ENCODE measurements at regions not wholly inside any gene's neighbourhood (a gene's known extent, or its start where the extent isn't known, plus 50 kb on each side); places are given as distances from the start of the nearest gene placed in this dataset.

DNA sequence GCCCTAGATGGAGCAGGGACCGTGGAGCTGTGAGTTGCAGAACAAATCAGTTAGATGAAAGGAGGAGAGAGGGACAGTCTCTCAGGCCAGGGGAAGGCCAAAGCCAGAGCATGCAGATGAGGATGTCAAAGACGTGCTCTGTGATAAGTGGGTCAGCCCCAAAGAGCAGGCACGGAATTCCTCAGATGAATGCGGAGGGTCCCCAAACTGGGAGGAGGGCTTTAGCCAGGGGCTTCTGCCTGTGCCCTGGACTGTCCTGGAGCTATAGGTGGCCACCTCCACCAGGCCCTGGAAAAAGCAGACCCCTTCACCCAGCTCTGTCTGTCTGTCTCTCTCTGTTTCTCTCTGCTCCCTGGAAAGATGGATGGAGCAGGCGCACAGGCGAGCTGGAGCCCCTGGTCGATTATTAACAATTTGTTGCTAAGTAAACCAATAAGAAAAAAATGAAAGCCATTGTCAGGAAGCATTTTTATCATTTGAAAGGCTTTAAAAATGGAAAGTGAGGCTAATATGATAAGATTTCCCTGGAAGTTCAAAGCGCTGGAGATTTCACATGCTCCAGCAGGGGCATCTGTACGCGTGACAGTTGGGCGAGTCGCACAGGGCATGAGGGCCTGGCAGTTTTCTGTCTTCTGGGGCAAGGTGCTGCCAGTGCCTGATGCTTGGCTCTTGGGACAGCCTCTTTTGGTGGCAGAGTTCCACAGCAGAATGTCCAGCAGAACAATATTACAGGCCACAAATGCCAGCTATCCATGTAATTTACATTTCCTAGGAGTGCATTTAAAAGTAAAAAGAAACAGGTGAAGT, 241.0 kb downstream of the GLI2 start:
- DNase-seq (ENCODE audit: low spot score), result no peak

DNA sequence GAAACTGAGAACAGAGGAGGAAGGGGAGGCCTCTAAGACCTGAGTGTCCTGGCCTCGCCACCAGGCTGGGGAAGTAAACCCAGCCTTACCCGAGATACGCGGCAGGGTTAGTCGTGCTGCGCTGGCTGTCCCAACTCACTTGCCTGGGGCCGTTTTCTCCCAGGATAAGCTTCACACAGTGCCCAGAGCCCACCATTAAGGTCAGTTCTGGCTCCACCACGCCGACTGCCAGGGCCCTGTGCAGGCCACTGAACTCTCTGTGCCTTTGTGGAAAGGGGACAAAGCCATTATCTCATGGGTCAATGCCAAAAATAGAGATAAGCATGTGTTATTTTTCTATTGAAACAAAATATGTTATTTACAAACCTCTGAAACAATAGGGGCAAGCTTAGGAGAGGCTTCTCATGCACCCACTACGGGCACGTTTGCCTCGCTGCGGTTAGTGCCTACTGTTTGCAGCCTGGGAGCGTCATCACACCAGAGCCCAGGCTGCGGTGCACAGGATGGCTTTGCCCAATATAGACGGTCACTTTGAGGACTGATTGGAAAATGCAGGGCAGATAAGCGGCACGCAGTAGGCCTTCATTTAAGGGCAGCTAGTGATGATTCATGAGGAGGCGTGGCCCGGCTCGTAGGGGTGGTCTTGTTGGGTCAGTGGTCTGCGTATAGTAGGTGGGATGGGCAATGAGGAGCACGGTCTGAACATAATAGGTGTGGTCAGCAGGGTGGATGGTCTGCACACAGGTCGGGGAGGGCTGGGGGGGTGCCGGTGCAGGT, 242.1 kb downstream of the GLI2 start:
- DNase-seq (ENCODE audit: low spot score), result no peak

DNA sequence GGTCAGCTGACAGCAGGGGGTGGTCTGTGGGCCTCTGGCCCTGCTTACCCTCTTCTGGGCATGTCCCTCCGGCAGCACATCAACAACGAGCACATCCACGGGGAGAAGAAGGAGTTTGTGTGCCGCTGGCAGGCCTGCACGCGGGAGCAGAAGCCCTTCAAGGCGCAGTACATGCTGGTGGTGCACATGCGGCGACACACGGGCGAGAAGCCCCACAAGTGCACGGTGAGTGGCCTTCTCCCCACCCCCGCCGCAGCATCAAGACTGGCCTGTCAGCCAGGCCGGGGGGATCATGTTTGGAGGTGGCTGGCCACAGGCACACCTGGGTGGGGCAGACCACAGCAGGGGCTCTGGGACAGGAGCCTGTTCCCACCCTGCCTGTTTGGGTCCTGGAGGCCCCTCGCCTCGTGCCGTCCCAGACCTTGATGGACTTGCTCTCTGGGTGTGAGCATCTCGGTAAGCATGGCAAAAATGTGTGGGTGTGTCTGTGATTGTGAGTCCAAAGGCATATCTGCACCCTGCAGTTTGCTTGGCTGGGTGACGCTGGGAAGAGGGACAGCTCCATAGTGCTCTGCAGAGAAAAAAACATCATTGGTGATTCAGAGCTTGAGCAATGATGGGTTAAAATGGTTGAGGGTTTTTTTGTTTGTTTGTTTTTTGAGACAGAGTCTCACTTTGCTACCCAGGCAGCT, 242.8 kb downstream of the GLI2 start:
- DNase-seq (ENCODE audit: low spot score), result no peak

DNA sequence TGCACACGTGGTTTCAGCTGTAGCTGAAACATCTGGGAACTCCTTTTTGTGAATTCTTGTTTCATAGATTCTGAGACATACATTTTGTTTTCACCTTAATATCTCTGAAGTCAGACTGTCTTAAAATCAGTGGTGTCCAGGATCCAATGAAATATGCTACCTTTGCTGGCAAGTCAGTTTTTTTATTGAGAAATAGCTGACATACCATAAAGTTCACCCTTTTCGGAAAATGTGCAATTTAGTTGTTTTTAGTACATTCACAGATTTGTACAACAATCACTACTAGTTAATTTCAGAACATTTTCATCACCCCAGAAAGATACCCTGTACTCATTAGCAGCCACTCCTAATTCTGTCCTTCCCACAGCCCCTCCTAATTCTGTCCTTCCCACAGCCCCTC, 243.7 kb downstream of the GLI2 start:
- DNase-seq (ENCODE audit: low spot score), result no peak

DNA sequence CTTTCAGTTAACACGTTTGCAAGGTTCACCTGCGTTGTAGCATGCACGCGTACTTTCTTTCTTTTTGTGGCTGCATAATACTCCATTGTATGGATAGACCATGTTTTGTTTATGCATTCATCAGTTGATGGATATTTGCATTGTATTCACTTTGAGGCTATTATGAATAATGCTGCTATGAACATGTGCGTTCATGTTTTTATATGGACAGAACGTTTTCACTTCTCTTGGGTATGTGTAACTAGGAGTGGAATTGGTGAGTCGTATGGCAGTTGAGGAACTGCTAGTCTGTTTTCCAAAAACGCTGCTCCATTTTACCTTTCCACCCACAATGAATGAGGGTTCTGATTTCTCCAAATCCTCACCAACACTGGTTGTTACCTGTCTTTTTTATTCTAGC, 244.3 kb downstream of the GLI2 start:
- no peak for DNase-seq (ENCODE audit: low spot score)

DNA sequence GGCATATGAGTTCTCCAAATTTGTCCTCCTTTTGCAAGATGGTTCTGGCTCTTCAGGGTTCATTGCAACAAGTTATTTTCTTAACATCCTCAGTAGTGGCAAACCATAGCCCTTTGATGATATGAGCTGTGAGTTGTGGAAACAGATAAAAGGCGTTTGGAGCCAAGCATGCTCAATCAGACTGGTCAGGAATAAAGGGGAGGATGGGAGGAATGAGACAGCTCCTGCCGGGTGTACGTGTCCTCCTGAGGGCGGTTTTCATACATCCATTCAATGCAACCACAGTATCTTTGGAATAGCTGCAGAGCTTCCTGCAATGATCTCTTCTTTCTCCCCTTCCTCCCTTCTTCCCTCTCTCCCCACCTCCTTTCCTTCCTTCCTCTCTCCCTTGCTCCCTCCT, 245.8 kb downstream of the GLI2 start:
- DNase-seq (ENCODE audit: low spot score), result no peak

DNA sequence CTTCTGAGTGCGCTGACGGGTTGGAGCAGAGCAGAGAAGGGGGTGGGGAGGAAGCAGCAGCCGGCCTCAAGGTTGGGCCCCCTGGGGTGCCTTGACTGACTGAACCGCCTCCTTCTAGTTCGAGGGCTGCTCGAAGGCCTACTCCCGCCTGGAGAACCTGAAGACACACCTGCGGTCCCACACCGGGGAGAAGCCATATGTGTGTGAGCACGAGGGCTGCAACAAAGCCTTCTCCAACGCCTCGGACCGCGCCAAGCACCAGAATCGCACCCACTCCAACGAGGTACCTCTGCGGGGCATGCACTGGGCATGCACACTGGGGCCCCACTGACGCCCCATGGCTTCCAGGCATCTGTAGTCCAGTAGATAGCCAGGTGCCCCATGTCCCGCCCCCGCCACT, 246.9 kb downstream of the GLI2 start:
- DNase-seq (ENCODE audit: low spot score), result no peak

DNA sequence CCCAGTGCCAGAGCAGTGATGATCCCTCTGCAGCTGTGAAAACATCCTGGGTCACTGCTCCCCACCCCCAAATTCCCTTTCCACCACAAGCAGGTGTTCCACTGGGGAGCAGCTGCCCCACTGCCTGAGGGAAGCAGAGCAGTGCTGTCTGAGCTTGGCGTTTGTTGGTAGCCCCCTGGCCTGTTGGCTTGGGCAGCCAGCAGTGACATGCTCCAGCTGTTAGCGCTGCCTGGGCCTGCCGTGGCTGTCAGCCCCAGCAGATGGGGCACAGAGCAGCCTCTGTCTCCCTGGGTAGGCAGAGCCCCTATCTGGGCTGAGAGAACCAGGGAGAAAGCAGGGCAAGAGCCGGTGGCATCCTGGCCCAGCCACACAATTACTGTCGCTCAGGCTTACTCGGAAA, 247.7 kb downstream of the GLI2 start:
- DNase-seq (ENCODE audit: low spot score), result no peak

DNA sequence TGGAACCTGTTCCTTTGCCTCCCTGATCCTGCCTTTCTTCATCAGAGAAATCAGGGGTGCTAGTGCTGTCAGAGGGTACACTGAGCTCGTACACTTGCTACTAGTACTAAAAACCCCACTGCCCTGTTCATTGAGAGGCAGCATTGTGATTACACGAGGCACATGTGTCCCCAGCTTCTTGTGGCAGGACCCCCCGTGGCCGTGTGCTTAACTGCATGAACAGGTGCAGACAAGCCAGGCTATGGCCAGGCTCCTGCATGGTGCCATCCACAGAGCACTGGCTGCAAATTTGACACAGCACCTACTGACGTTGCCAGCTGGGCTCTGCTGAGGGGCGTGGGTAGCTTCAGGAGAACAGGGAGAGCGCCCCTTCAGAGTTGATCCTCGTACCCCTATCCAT, 248.4 kb downstream of the GLI2 start:
- no peak for DNase-seq (ENCODE audit: low spot score)

DNA sequence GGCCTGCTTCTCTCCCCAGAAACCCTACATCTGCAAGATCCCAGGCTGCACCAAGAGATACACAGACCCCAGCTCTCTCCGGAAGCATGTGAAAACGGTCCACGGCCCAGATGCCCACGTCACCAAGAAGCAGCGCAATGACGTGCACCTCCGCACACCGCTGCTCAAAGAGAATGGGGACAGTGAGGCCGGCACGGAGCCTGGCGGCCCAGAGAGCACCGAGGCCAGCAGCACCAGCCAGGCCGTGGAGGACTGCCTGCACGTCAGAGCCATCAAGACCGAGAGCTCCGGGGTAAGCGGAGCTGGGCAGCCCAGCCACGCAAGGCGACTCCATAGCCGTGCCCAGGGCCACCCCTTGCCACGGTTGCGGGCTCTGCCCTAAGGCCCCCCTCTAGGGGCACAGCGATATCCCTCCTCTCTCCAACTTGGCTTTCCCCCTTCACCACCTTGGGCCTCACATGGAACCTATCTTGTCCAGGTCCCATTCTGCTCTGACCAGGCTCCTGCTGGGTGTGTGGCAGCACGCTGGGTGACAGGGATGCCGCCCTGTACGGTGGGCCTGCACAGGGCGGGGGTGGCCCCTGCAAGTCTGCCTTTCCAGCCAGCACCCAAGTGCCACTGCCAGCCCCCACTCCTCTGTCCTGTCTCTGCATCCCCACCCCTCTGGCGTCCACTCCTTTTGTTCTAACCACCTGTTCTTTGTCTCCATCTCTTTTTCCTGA, 248.9 kb downstream of the GLI2 start:
- no peak for DNase-seq (ENCODE audit: low spot score)

DNA sequence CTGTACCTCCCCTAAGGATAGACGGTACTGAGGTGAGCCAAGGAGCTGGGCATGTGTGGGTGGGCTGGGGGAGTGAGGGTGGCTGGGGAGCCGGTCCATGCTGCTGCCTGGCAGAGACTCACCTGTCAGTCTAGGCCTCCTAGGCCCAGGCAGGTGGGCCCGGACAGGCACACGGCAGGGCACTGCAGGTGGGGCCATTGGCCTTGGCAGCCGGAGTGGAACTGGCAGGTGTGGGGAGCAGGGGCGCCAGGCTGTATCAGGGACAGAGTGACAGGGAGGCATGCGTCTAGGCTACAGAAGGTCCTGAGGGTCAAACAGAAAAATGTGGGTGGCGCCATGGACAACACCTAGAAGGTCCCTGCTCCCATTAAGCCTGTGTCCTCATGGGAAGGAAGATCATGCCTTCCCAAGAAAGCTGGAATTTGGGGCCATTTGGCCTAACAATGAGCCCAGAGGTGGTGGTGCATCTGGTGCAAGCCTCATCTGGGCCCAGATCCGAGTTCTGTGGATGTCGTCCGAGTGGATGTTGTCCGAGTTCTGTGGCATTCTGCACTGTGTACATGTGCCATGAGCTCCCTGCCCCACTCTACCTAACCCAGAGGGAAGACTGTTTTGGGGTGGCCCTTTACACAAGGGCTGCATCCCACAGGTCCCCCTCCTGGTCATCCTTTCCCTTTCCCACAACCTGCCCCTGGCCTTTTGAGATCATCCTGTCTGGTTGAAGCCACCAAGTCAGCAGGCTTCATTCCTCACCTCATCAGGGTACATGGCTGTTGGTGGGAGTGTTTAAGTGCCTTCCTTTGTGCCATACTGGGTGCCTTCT, 249.7 kb downstream of the GLI2 start:
- DNase-seq (ENCODE audit: low spot score), result no peak

DNA sequence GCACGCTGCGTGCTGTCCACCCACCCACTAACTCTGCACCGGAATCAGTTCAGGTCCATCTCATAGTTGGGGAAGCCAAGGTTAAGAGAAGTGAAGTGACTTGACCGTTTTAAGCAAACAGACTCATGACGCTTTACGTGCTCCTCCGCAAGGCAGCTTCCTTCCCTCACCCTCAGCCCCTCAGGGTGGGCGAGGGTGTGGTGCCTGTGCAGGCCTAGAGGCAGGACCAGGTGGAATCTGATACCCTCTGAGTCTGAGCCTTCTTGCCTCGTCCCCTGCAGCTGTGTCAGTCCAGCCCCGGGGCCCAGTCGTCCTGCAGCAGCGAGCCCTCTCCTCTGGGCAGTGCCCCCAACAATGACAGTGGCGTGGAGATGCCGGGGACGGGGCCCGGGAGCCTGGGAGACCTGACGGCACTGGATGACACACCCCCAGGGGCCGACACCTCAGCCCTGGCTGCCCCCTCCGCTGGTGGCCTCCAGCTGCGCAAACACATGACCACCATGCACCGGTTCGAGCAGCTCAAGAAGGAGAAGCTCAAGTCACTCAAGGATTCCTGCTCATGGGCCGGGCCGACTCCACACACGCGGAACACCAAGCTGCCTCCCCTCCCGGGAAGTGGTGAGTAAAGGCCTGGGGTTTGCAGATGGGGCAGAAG, 250.5 kb downstream of the GLI2 start:
- no peak for DNase-seq (ENCODE audit: low spot score)

DNA sequence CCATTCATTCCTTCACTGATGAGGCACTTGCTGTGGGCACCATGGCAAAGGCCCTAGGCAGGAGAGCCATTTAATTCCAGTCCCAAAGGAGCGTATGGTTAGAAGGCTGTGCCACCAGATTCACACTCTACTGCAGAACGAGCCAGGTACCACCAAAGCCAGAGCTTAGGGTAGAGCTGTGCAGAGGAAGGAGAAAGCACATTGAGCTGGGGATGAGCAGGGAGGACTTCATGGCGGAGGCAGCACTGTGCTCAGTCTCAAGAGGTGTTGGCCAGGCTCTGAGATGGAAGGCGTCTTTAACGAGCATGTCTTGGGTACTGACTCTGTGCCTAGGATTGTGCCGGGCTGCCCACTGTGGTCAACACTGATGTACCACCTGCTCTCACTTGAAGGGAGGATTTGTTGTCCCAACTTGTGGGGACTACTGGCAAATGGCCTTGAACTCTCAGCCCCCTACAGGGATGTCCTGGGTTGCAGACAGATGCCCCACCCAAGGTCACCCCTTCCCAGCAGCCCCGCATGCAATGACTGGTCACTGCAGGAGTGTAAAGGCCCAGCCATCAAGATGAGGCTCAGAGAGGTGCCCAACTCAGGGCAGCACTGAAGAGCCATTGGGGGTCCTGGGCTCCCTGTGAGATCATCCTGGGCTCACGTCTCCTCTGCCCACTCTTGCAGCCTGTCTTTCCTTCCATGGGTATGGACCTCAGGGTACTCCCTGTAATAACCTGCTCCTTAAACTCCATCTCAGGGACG, 251.4 kb downstream of the GLI2 start:
- no peak for DNase-seq (ENCODE audit: low spot score)

DNA sequence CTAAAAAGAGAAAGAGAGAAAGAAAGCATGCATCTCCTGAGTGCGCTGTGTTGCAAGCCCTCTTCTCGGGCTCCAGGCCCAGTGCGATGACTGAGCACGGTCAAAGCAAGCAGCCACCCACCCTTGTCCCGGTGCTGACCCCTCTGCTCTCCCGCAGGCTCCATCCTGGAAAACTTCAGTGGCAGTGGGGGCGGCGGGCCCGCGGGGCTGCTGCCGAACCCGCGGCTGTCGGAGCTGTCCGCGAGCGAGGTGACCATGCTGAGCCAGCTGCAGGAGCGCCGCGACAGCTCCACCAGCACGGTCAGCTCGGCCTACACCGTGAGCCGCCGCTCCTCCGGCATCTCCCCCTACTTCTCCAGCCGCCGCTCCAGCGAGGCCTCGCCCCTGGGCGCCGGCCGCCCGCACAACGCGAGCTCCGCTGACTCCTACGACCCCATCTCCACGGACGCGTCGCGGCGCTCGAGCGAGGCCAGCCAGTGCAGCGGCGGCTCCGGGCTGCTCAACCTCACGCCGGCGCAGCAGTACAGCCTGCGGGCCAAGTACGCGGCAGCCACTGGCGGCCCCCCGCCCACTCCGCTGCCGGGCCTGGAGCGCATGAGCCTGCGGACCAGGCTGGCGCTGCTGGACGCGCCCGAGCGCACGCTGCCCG, 252.5 kb downstream of the GLI2 start:
- DNase-seq (ENCODE audit: low spot score), result no peak

DNA sequence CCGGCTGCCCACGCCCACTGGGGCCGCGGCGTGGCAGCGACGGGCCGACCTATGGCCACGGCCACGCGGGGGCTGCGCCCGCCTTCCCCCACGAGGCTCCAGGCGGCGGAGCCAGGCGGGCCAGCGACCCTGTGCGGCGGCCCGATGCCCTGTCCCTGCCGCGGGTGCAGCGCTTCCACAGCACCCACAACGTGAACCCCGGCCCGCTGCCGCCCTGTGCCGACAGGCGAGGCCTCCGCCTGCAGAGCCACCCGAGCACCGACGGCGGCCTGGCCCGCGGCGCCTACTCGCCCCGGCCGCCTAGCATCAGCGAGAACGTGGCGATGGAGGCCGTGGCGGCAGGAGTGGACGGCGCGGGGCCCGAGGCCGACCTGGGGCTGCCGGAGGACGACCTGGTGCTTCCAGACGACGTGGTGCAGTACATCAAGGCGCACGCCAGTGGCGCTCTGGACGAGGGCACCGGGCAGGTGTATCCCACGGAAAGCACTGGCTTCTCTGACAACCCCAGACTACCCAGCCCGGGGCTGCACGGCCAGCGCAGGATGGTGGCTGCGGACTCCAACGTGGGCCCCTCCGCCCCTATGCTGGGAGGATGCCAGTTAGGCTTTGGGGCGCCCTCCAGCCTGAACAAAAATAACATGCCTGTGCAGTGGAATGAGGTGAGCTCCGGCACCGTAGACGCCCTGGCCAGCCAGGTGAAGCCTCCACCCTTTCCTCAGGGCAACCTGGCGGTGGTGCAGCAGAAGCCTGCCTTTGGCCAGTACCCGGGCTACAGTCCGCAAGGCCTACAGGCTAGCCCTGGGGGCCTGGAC, 253.2 kb downstream of the GLI2 start:
- no peak for DNase-seq (ENCODE audit: low spot score)

DNA sequence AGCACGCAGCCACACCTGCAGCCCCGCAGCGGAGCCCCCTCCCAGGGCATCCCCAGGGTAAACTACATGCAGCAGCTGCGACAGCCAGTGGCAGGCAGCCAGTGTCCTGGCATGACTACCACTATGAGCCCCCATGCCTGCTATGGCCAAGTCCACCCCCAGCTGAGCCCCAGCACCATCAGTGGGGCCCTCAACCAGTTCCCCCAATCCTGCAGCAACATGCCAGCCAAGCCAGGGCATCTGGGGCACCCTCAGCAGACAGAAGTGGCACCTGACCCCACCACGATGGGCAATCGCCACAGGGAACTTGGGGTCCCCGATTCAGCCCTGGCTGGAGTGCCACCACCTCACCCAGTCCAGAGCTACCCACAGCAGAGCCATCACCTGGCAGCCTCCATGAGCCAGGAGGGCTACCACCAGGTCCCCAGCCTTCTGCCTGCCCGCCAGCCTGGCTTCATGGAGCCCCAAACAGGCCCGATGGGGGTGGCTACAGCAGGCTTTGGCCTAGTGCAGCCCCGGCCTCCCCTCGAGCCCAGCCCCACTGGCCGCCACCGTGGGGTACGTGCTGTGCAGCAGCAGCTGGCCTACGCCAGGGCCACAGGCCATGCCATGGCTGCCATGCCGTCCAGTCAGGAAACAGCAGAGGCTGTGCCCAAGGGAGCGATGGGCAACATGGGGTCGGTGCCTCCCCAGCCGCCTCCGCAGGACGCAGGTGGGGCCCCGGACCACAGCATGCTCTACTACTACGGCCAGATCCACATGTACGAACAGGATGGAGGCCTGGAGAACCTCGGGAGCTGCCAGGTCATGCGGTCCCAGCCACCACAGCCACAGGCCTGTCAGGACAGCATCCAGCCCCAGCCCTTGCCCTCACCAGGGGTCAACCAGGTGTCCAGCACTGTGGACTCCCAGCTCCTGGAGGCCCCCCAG, 254.1 kb downstream of the GLI2 start:
- DNase-seq (ENCODE audit: low spot score), result no peak

DNA sequence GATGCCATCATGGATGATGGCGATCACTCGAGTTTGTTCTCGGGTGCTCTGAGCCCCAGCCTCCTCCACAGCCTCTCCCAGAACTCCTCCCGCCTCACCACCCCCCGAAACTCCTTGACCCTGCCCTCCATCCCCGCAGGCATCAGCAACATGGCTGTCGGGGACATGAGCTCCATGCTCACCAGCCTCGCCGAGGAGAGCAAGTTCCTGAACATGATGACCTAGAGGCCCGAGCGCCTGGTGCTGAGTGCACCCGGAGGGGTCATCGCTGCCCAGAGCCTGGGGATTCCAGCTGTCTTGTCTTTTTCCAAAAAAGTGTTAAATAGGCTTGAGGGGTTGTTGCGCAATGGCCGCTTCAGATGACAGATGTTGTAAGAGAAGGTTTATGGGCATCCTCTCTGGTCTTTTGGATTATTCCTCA, 254.8 kb downstream of the GLI2 start:
- DNase-seq (ENCODE audit: low spot score), result no peak

DNA sequence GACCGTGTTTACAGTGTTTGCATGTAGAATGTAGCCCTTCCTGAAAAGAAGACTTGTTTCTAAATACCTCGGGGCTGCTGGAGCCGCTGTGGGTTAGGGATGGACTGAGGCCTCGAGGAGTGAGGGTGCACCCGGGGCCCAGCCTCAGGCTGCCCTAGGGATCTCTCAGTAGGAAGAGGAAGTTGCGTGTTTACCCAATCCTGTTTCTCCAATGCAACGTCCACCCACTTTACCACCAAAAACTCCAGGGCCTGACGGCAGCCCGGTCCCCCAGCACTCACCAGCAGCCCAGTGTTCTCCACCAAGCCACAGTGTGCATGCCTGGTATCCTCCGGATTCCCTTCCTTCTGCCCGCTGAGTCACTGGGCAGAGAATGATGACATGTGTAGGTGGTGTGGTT, 255.8 kb downstream of the GLI2 start:
- no peak for DNase-seq (ENCODE audit: low spot score)
